ENCODE measurements at regions not wholly inside any gene's neighbourhood (a gene's known extent, or its start where the extent isn't known, plus 50 kb on each side); places are given as distances from the start of the nearest gene placed in this dataset.

GRCh38 chr13:95352486-95352885 is 51.2 kb upstream of the ABCC4 start:
- DNase-seq: no peak

GRCh38 chr13:95354156-95354555 is 52.9 kb upstream of the ABCC4 start:
- no peak for DNase-seq

GRCh38 chr13:95354680-95355487 is 53.6 kb upstream of the ABCC4 start:
- no peak for DNase-seq

GRCh38 chr13:95355494-95355893 is 54.2 kb upstream of the ABCC4 start:
- no peak for DNase-seq

- DNase-seq: no peak
These were observed 55.7 kb upstream of the ABCC4 start for GRCh38 chr13:95356916-95357315.

- DNase-seq: no peak
These were observed 56.6 kb upstream of the ABCC4 start for GRCh38 chr13:95357875-95358274.

- DNase-seq: no peak
These were observed 58.8 kb upstream of the ABCC4 start for GRCh38 chr13:95360052-95360451.

- no peak for DNase-seq
These were observed 59.3 kb upstream of the ABCC4 start for GRCh38 chr13:95360464-95361097.

GRCh38 chr13:95361686-95362085 is 60.4 kb upstream of the ABCC4 start:
- no peak for DNase-seq

GRCh38 chr13:95362666-95363065 is 61.4 kb upstream of the ABCC4 start:
- DNase-seq: no peak

GRCh38 chr13:95367309-95367843 is 66.1 kb upstream of the ABCC4 start:
- no peak for DNase-seq

GRCh38 chr13:95368998-95369397 is 67.7 kb upstream of the ABCC4 start:
- DNase-seq: no peak

GRCh38 chr13:95375706-95376105 is 74.5 kb upstream of the ABCC4 start:
- no peak for DNase-seq

GRCh38 chr13:95378603-95379002 is 77.4 kb upstream of the ABCC4 start:
- no peak for DNase-seq

GRCh38 chr13:95380468-95381211 is 79.4 kb upstream of the ABCC4 start:
- DNase-seq: peak; percentile 73

GRCh38 chr13:95381212-95381527 is 79.9 kb upstream of the ABCC4 start:
- no peak for DNase-seq

GRCh38 chr13:95382411-95382810 is 81.2 kb upstream of the ABCC4 start:
- no peak for DNase-seq

GRCh38 chr13:95382916-95383315 is 81.7 kb upstream of the ABCC4 start:
- DNase-seq: no peak

- DNase-seq: no peak
These were observed 84.1 kb upstream of the ABCC4 start for GRCh38 chr13:95385373-95385772.

- no peak for DNase-seq
These were observed 84.5 kb upstream of the ABCC4 start for GRCh38 chr13:95385798-95386197.

GRCh38 chr13:95386370-95386769 is 85.1 kb upstream of the ABCC4 start:
- no peak for DNase-seq

- no peak for DNase-seq
These were observed 86.5 kb upstream of the ABCC4 start for GRCh38 chr13:95387733-95388207.

GRCh38 chr13:95388420-95389079 is 87.3 kb upstream of the ABCC4 start:
- no peak for DNase-seq

All from CD4-positive, alpha-beta T cell treated with Interleukin-10 for 1 hour (primary cell).